ENCODE measurements at regions not wholly inside any gene's neighbourhood (a gene's known extent, or its start where the extent isn't known, plus 50 kb on each side); places are given as distances from the start of the nearest gene placed in this dataset.

DNA sequence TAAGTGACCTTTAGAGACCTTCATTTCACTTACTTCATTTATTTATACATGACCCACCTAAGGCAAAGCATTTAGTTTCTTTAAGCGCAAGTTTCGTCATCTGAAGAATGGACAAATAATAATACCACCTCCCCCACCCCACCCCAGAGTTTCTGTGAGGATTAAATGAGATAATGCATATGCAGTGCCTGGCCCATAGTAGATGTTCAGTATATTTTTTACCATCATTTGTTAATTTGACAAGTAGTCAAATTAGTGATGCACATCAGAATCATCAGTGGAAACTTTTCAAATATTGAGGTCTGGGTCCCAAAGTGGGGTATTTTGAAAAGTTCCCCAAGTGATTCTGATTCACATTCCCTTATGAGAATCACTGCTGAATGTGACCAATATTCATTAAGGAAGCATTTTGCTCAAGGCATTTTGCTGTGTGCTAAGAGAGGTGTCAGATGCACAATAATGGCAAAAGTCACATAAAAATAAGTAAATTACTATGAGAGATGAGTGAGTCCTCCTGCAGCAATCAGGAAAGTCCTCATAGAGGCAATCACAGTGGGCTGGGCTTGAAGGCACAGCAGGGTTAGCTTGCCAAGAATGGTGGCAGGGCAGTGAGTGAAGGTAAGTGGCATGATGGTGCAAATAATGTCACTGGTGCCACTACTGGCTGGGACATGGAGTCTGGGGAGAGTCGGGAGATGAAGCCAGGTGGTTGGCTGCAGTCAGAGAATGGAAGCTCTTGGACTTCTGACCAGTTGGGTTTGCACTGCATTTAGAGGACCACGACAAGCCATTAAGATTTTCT lies 244.1 kb downstream of the PTEN start:
- 73% methylated on average over 2 of the region's 4 CpGs for WGBS (ENCODE audit: insufficient coverage)
- Histone ChIP-seq H3K36me3 (ENCODE audit: control insufficient read depth, insufficient read depth, low read length) (no peaks in the 10 kb centered on the region), H3K27me3 (ENCODE audit: control insufficient read depth, insufficient read depth, low read length) (no peaks in the 10 kb centered on the region), H3K27ac (ENCODE audit: low read length) (no peak overlapping the region), H3K4me1 (ENCODE audit: control insufficient read depth, insufficient read depth, low read length) (no peaks in the 10 kb centered on the region), H3K9me3 (replicated peaks; ENCODE audit: control insufficient read depth, low read depth, low read length) (no peaks in the 10 kb centered on the region), H3K4me3 (ENCODE audit: low read length) (no peak overlapping the region)
- no peak for DNase-seq

GRCh38 chr10:88108115-88108610 lies 244.7 kb downstream of the PTEN start:
- no peak overlapping the region for H3K4me3 ChIP-seq (ENCODE audit: low read length)
- no peaks in the 10 kb centered on the region for H3K9me3 ChIP-seq (replicated peaks; ENCODE audit: control insufficient read depth, low read depth, low read length)
- WGBS (ENCODE audit: insufficient coverage) = 83% methylated on average over 1 of the region's 2 CpGs
- DNase-seq = peak; percentile 60
- H3K36me3 ChIP-seq (ENCODE audit: control insufficient read depth, insufficient read depth, low read length) = no peaks in the 10 kb centered on the region
- no peaks in the 10 kb centered on the region for H3K4me1 ChIP-seq (ENCODE audit: control insufficient read depth, insufficient read depth, low read length)
- no peaks in the 10 kb centered on the region for H3K27me3 ChIP-seq (ENCODE audit: control insufficient read depth, insufficient read depth, low read length)
- no peak overlapping the region for H3K27ac ChIP-seq (ENCODE audit: low read length)

DNA sequence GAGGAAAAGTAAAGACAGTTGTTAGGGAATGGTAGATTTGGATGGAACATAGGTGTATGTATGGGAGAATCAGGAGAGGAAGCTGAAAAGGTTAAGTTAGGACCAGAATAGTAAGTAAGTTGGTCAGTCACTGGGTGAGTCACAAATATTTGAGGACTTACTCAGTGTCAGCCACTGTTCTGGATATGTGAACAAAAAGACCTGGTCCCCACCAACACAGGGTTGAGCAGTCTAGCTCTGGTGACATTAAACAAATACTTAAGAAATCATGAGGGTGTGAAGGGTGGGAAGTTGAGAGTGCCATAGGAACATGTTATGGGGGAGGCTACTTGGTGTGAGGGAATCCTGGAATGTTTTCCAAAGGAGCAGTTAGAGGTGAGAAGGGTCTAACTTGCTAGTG lies 246.9 kb downstream of the PTEN start:
- Histone ChIP-seq H3K27ac (ENCODE audit: low read length) (no peak overlapping the region), H3K27me3 (ENCODE audit: control insufficient read depth, insufficient read depth, low read length) (no peaks in the 10 kb centered on the region), H3K36me3 (ENCODE audit: control insufficient read depth, insufficient read depth, low read length) (no peaks in the 10 kb centered on the region), H3K4me3 (ENCODE audit: low read length) (no peak overlapping the region), H3K4me1 (ENCODE audit: control insufficient read depth, insufficient read depth, low read length) (no peaks in the 10 kb centered on the region), H3K9me3 (replicated peaks; ENCODE audit: control insufficient read depth, low read depth, low read length) (no peaks in the 10 kb centered on the region)
- no peak for DNase-seq

- Histone ChIP-seq H3K27me3 (ENCODE audit: control insufficient read depth, insufficient read depth, low read length) (no peaks in the 10 kb centered on the region), H3K4me3 (ENCODE audit: low read length) (no peak overlapping the region), H3K9me3 (replicated peaks; ENCODE audit: control insufficient read depth, low read depth, low read length) (no peaks in the 10 kb centered on the region), H3K36me3 (ENCODE audit: control insufficient read depth, insufficient read depth, low read length) (no peaks in the 10 kb centered on the region), H3K4me1 (ENCODE audit: control insufficient read depth, insufficient read depth, low read length) (no peaks in the 10 kb centered on the region), H3K27ac (ENCODE audit: low read length) (no peak overlapping the region)
- no CpG with 5 or more reads among the region's 3 CpGs for WGBS (ENCODE audit: insufficient coverage)
- no peak for DNase-seq
These were observed 247.4 kb downstream of the PTEN start for GRCh38 chr10:88110822-88111221.

DNA sequence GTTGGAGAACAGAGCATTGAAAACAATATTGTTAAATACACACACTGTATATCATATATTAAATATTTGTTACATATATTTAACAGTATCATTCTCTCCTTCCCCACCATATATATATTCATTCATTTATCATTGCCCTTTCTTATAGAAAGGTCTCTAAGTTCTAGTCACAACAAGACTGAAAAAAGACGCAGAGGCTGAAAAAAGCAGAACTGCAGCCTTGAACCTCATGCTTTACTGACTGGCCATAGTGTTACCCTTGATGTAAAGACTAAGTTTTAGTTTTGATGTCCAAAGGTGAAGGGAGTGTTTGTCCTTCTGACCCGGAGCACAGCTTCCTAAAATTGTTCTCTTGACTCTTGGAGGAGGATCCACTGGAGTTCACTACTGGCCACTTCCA lies 247.9 kb downstream of the PTEN start:
- WGBS (ENCODE audit: insufficient coverage) = no CpG with 5 or more reads among the region's 2 CpGs
- no peaks in the 10 kb centered on the region for H3K36me3 ChIP-seq (ENCODE audit: control insufficient read depth, insufficient read depth, low read length)
- no peaks in the 10 kb centered on the region for H3K27me3 ChIP-seq (ENCODE audit: control insufficient read depth, insufficient read depth, low read length)
- no peak overlapping the region for H3K4me3 ChIP-seq (ENCODE audit: low read length)
- H3K4me1 ChIP-seq (ENCODE audit: control insufficient read depth, insufficient read depth, low read length) = no peaks in the 10 kb centered on the region
- H3K9me3 ChIP-seq (replicated peaks; ENCODE audit: control insufficient read depth, low read depth, low read length) = no peaks in the 10 kb centered on the region
- no peak for DNase-seq
- H3K27ac ChIP-seq (ENCODE audit: low read length) = no peak overlapping the region

- Histone ChIP-seq H3K4me1 (ENCODE audit: control insufficient read depth, insufficient read depth, low read length) (no peaks in the 10 kb centered on the region), H3K4me3 (ENCODE audit: low read length) (no peak overlapping the region), H3K27me3 (ENCODE audit: control insufficient read depth, insufficient read depth, low read length) (no peaks in the 10 kb centered on the region), H3K27ac (ENCODE audit: low read length) (no peak overlapping the region), H3K36me3 (ENCODE audit: control insufficient read depth, insufficient read depth, low read length) (no peaks in the 10 kb centered on the region), H3K9me3 (replicated peaks; ENCODE audit: control insufficient read depth, low read depth, low read length) (no peaks in the 10 kb centered on the region)
- no CpG with 5 or more reads among the region's 1 CpG for WGBS (ENCODE audit: insufficient coverage)
- DNase-seq = peak; percentile 39
These were observed 249.8 kb downstream of the PTEN start for GRCh38 chr10:88113232-88113631.

DNA sequence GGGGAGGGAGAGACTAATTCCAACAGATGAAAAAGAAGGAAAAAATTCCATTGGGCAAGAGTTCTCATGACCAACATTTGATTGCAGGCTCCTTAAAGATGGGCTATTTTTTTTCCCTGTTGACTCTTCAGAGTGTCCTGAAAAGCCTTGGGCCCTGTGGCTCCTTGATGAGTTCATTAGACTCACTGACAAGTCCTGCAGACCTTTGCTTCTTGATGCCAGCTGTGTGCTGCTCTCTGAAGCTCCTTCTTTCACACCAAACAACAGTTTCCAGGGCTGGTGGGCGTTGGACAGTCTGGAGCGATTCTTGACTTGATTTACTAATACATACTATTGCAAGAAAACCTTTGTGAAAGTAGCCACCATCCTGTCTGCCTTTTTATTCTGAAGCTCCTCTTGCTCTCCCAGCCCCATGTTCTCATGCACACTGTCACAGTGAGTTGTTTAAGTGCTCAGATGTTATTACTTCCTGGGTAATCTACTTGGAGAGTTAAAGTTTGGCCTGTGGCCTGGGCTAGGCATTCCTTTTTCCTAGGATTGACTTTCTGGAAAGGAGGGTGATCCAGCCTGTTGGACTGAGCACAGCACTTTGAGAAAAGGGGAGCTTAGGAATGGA lies 250.3 kb downstream of the PTEN start:
- H3K9me3 ChIP-seq (replicated peaks; ENCODE audit: control insufficient read depth, low read depth, low read length) = no peaks in the 10 kb centered on the region
- no peak overlapping the region for H3K27ac ChIP-seq (ENCODE audit: low read length)
- 94% methylated on average over 2 of the region's 2 CpGs for WGBS (ENCODE audit: insufficient coverage)
- H3K4me3 ChIP-seq (ENCODE audit: low read length) = no peak overlapping the region
- no peak for DNase-seq
- H3K36me3 ChIP-seq (ENCODE audit: control insufficient read depth, insufficient read depth, low read length) = no peaks in the 10 kb centered on the region
- H3K27me3 ChIP-seq (ENCODE audit: control insufficient read depth, insufficient read depth, low read length) = no peaks in the 10 kb centered on the region
- H3K4me1 ChIP-seq (ENCODE audit: control insufficient read depth, insufficient read depth, low read length) = no peaks in the 10 kb centered on the region

DNA sequence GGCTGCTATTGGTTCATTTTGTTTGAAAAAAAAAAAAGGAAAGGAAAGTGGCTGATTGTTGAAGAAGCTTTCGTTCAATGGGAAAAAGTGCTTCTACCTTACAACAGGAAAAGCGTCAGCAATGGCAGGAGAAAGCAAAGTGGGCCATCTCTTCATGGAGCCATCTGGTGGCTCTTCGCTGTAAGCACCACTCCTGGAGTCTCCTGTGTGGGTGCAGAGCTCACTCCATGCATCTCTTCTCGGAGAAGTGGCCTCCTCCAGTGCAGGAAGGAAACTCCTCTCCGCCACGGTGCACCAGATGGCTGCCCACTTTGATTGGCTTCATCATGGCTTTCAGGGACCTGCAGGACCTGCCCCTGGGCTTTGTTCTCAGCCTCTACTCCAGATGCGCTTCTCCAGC lies 250.9 kb downstream of the PTEN start:
- 72% methylated on average over 5 of the region's 7 CpGs for WGBS (ENCODE audit: insufficient coverage)
- DNase-seq = peak; percentile 63
- Histone ChIP-seq H3K36me3 (ENCODE audit: control insufficient read depth, insufficient read depth, low read length) (no peaks in the 10 kb centered on the region), H3K9me3 (replicated peaks; ENCODE audit: control insufficient read depth, low read depth, low read length) (no peaks in the 10 kb centered on the region), H3K27ac (ENCODE audit: low read length) (no peak overlapping the region), H3K27me3 (ENCODE audit: control insufficient read depth, insufficient read depth, low read length) (no peaks in the 10 kb centered on the region), H3K4me1 (ENCODE audit: control insufficient read depth, insufficient read depth, low read length) (no peaks in the 10 kb centered on the region), H3K4me3 (ENCODE audit: low read length) (no peak overlapping the region)

DNA sequence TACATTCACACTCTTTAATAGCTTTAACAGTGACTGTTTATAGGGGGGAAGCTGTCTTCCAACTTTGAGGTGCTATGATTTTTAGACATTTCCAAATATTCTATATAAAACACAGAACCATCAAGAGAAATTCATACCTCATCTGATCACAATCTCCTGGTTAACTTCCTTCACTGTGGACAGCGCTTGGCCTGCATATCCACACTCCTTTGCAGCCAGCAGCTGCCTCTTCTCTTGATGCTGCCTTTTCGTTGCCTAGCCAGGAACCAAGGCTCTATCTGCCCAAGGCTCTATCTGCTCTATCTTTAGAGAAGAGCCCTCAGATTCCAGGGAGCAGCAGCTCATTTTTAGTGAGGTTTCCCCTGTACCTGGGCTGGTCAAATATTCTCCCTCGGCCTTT lies 252.0 kb downstream of the PTEN start:
- Histone ChIP-seq H3K27me3 (ENCODE audit: control insufficient read depth, insufficient read depth, low read length) (no peaks in the 10 kb centered on the region), H3K27ac (ENCODE audit: low read length) (no peak overlapping the region), H3K4me3 (ENCODE audit: low read length) (no peak overlapping the region), H3K9me3 (replicated peaks; ENCODE audit: control insufficient read depth, low read depth, low read length) (no peaks in the 10 kb centered on the region), H3K36me3 (ENCODE audit: control insufficient read depth, insufficient read depth, low read length) (no peaks in the 10 kb centered on the region), H3K4me1 (ENCODE audit: control insufficient read depth, insufficient read depth, low read length) (no peaks in the 10 kb centered on the region)
- WGBS (ENCODE audit: insufficient coverage) = 46% methylated on average over 2 of the region's 3 CpGs
- peak; percentile 45 for DNase-seq

DNA sequence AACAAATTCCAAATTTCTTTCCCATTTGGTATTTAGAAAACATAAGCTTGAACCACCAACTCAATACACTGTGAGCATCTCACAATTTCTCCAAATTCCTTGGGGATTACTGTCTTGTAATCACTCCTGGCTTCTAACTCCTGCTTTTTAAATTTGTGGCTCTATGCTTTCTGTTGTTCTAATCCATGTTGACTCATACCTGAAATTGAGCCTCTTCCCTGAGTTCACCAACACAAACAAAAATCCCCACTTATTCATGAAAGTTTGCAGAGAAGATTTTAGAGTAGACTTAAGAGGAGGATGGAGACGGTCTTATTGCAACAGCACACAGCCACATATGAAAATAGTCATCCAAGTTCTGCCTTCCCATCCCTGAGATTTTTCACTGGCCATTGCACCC lies 252.5 kb downstream of the PTEN start:
- no peaks in the 10 kb centered on the region for H3K36me3 ChIP-seq (ENCODE audit: control insufficient read depth, insufficient read depth, low read length)
- no peak overlapping the region for H3K4me3 ChIP-seq (ENCODE audit: low read length)
- no peak overlapping the region for H3K27ac ChIP-seq (ENCODE audit: low read length)
- no peaks in the 10 kb centered on the region for H3K4me1 ChIP-seq (ENCODE audit: control insufficient read depth, insufficient read depth, low read length)
- H3K27me3 ChIP-seq (ENCODE audit: control insufficient read depth, insufficient read depth, low read length) = no peaks in the 10 kb centered on the region
- WGBS (ENCODE audit: insufficient coverage) = no CpG with 5 or more reads among the region's 1 CpG
- no peak for DNase-seq
- H3K9me3 ChIP-seq (replicated peaks; ENCODE audit: control insufficient read depth, low read depth, low read length) = no peaks in the 10 kb centered on the region

Measured in muscle of leg (tissue), 3 donors.